ENCODE measurements at regions not wholly inside any gene's neighbourhood (a gene's known extent, or its start where the extent isn't known, plus 50 kb on each side); places are given as distances from the start of the nearest gene placed in this dataset.

DNA sequence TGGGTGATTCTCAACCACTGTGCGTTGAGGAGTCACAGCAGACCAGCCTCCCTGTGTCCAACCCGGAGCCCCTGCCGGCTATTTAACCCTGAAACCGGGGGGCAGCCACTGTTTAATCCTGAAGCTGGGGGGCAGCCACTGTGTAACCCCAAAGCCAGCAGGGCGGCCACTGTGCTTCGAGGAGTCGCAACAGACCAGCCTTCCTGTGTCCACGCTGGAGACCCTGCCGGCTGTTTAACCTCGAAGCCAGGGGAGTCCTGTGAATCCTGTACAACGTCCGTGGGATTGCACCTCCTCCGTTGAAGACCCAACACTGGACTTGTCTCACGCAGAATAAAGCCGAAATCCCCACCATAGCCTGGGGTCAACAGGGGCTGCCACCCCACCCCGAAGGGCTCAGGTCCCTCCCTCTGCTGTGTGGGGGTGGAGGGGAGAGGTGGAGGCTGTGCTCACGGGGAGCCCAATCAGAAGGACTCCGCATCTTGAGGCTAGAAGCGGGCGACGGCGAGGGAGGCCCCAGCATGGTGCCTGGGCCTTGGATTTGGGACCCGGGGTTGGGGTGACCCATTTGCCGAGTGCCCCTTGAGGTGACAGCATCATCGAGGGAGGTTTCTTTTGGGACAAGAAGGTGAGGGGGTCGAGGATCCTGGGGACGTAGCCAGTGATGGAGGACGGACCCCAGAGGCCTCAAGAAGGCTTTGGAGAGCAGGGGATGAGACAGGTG lies 94.9 kb downstream of the ADRA2C start:
- Mint-ChIP-seq H3K9me3 (no peaks in the 10 kb centered on the region), H3K4me1 (peaks cover 0 to 2% (median 0%) of the 10 kb centered on the region in 4 donors), H3K4me3 (no peak overlapping the region), H3K36me3 (no peaks in the 10 kb centered on the region), H3K27me3 (peaks cover 3 to 35% (median 8%) of the 10 kb centered on the region in 5 donors), H3K27ac (no peak overlapping the region)
- ATAC-seq (no peak), DNase-seq (peak in 1 of 10 donors; percentile 64)
- POLR2A ChIA-PET = no interaction called here

DNA sequence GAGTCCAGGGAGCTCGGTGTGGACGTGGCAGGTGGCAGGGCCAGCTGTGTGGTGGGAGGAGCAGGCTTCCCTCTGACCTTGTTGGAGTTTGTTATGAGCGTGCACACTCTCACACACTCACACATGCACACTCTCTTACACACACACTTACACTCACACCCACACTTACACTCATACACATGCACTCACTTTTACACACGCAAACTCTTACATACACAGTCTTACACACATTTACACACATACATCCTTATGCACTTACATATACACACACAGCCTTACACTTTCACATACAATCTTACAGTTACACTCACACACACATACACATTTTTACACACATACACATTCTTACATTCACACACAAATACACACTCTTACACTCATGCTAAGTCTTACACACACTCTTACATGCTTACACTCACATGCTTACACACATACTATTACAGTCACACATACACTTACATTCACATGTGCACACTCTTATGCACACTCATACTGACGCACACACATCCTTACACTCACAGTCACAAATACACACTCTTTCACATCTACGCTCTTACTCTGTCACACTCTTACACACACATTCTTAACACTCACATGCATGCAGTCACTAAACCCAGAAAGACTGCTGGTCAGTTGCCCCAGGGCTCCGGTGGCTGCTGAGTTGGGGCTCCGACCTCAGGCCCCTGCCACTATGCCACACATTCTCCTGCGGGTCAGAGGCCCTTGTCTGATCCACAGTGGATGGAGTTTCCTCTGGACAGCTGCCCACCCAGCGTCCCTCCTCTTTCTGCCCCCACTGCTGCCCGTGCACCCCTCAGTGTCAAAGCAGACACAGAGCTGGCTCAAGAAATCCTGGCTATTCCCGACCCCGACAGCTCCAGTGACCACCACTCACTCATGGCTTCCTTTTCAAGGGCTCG lies 95.8 kb downstream of the ADRA2C start:
- Mint-ChIP-seq H3K4me1 (peaks cover 0 to 2% (median 0%) of the 10 kb centered on the region in 4 donors), H3K27me3 (peaks cover 0 to 37% (median 9%) of the 10 kb centered on the region in 5 donors), H3K27ac (no peak overlapping the region), H3K4me3 (no peak overlapping the region), H3K9me3 (no peaks in the 10 kb centered on the region), H3K36me3 (no peaks in the 10 kb centered on the region)
- ATAC-seq (no peak), DNase-seq (no peak)
- POLR2A ChIA-PET = no interaction called here

DNA sequence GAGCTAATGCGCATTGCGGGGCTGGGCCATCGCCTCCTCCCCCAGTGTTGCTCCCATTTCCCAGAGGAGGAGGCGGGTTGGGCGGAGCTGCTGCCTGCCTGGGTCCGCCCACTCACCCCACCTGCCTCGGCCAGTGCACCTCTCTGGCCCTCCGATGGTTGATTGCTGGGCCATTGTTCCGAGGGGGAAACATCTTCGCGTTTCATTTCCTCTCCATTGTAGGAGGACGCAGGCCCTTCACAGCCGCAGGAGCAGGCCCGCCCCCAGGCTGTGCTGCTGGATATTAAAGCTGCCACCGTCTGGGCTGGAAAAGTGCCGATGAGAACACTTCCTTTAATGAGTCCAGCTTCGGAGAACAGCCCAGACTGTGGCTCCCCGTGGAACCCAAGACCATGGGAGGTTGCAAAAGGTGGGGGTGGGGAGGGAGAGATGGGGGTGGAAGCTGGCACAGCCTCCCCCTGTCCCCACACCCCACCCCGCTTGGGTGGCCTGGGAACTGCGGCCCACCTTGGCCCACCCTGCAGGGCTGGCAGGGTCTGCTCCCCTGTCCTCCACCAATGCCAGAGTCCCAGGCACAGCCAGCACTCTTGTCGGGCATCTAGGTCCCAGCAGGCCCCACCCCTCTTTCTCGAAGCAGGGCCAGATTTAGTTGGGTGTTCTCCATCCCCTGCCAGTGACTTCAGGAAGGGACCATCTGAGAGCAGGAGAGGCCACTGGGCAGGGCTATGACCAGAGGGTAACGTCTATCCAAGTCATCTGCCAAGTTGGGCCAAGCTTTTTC lies 96.6 kb downstream of the ADRA2C start:
- POLR2A ChIA-PET = no interaction called here
- DNase-seq (peak in 1 of 10 donors; percentile 43), ATAC-seq (no peak)
- Mint-ChIP-seq H3K4me1 (no peaks in the 10 kb centered on the region), H3K9me3 (no peaks in the 10 kb centered on the region), H3K27me3 (peaks cover 0 to 37% (median 9%) of the 10 kb centered on the region in 5 donors), H3K4me3 (no peak overlapping the region), H3K27ac (no peak overlapping the region), H3K36me3 (no peaks in the 10 kb centered on the region)

DNA sequence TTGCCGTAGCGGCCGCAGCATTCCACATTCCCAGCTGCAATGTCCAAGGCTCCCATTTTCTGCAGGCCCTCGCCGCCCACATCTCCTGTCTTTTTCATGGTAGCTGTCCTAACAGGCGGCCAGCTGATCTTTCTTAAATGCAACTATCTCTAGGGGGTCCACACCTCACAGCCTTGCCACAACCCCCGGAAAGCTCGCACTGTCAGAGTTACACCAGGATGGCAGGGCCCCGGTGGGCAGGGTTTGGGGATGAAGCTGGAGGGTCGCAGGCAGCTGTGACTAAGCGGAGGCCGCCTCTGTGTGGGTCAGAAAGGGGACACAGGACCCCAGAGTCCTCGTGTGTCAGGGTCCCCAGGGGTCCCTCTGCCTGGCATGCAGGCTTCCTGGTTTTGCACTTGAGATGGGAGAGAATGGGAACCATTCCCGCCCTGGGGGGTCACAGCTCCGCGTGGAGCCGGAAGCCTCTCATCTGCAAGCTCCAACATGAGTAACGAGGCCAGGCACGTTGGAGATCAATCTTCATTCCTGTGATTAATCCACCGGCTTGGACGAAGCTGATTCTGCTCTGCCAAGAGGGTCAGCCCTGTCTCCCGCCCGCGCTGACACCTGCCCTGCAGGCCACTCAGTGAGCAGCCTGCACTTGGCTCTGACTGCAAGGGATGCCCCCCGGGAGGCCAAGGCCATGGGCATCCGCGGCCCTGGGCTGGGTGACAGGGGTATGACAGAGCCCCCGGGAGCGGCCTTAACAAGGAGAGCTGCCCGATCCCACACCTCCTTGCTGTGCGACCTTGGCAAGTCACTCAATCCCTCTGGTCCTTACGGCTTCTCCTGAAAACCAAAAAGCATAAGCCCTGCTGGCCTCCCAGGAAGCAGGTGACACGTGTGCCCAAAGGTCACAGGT lies 97.9 kb downstream of the ADRA2C start:
- no peak overlapping the region for H3K4me3 Mint-ChIP-seq
- peak in 1 of 10 donors; percentile 45 for DNase-seq
- H3K36me3 Mint-ChIP-seq = no peaks in the 10 kb centered on the region
- POLR2A ChIA-PET = no interaction called here
- no peaks in the 10 kb centered on the region for H3K4me1 Mint-ChIP-seq
- no peak overlapping the region for H3K27ac Mint-ChIP-seq
- H3K27me3 Mint-ChIP-seq = peaks cover 4 to 41% (median 11%) of the 10 kb centered on the region in 5 donors
- H3K9me3 Mint-ChIP-seq = peaks cover 0 to 2% (median 0%) of the 10 kb centered on the region in 9 donors
- no peak for ATAC-seq

DNA sequence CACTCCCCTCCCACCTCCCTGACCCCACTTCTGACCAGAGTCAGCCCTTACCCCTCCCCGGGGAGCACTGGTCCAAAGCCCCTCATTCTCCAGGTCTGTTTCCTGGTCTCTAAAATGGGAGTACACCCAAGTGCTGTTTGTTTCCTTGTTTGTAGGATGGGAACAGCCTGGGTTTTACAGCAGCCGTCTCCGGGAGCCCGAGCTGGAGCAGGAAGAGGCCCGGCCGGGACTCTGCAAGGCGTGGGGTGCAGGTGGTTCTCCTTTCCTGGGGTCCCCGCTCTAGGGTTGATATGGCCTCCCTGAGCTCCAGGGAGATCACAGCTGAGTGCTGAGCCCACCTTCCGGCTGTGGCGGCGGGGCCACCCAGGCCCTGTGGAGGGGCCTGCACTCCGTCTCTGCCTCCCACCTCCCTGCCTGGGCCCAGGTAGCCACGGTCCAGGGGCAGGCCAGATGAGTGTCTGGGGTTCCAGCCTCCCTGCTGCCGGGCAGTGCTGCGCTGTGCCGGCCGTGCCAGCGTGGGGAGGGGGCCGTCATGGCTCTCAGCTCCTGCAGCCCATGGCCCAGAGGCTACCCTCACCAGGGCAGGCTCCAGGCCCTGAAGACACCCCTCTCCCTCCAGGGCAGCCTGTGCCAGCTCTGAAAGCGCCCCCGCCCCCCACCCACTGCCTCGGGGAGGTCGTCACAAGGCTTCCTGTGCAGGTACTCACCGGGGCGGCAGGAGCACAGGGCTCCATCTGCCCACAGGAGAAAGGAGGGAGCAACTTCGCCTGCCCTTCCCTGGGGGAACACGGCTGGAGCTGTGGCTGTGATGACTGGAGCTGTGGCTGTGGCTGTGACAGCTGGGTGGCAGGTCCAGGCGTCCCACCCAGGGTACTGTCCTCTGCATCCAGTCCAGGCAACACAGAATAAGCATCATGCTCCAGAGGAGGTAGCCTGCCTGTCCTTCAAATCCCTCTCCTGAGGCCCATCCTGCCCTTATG lies 98.8 kb downstream of the ADRA2C start:
- Mint-ChIP-seq H3K36me3 (no peaks in the 10 kb centered on the region), H3K4me1 (no peaks in the 10 kb centered on the region), H3K9me3 (peaks cover 0 to 2% (median 0%) of the 10 kb centered on the region in 9 donors), H3K4me3 (no peak overlapping the region), H3K27ac (no peak overlapping the region), H3K27me3 (peaks cover 4 to 44% (median 18%) of the 10 kb centered on the region in 5 donors)
- POLR2A ChIA-PET = interaction anchor here (0.7 kb wide), 1 partner anchor 682 kb away, joined by 9 read pairs; no protein-coding TSS in a partner anchor
- no peak for ATAC-seq
- peak in 1 of 10 donors; percentile 41 for DNase-seq

DNA sequence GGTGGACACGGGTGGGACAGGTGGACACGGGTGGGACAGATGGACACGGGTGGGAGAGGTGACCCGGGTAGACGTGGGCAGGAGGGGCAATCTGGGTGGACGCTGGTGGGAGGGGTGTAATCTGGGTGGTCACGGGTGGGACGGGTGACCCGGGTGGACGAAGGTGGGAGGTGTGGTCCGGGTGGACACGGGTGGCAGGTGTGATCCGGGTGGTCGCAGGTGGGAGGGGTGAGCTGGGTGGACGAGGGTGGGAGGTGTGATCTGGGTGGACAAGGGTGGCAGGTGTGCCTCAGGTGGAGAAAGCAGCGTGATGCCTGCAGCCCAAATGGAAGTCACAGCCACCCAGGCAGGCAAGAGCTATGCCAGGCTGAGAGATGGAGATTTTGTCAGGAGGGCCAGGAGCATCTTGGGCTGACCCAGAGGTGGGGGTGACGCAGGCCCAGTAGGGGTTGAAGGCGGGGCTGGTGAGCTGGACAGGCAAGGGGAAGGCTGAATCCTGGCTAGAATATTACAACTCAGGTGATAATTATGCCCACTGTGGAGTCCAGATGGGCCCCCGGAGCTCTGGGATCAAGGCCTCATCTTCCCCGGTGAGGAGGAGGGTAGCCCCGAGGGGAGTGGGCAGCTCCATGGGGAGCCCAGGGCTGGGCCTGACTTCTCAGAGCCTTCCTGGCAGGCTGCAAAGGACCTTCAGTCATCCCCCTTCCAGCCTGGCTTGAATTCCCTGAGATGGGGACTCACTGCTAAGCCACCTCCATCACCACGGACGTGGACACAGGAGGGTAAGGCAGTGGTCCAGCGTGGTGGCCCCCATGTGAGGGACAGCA lies 100.0 kb downstream of the ADRA2C start:
- Mint-ChIP-seq H3K4me1 (peaks cover 3 to 10% (median 4%) of the 10 kb centered on the region in 4 donors), H3K27ac (no peak overlapping the region), H3K27me3 (peaks cover 9 to 49% (median 30%) of the 10 kb centered on the region in 5 donors), H3K36me3 (peaks cover 0 to 5% (median 2%) of the 10 kb centered on the region in 3 donors), H3K4me3 (no peak overlapping the region), H3K9me3 (peaks cover 0 to 2% (median 0%) of the 10 kb centered on the region in 9 donors)
- DNase-seq (peak in 1 of 10 donors; percentile 50), ATAC-seq (no peak)
- POLR2A ChIA-PET = interaction anchor here (0.7 kb wide), 1 partner anchor 684 kb away, joined by 9 read pairs; no protein-coding TSS in a partner anchor

DNA sequence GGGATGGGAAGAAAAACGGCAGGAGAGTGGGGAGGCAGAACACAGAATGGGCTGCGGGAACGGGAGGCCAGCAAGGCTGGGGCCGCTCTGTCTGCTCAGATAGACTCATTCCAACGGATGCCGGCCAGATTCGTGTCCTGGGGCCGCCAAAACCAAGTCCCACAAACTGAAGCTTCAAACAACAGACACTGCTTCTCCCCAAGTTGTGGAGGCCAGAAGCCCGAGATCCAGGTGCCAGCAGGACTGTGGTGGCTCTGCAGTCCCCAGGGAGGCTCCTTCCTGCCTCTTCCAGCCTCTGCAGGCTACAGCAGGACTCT lies 100.6 kb downstream of the ADRA2C start:
- Mint-ChIP-seq H3K27ac (no peak overlapping the region), H3K36me3 (peaks cover 0 to 5% (median 2%) of the 10 kb centered on the region in 3 donors), H3K27me3 (peaks cover 9 to 52% (median 35%) of the 10 kb centered on the region in 5 donors), H3K4me1 (peaks cover 3 to 14% (median 6%) of the 10 kb centered on the region in 4 donors), H3K9me3 (peaks cover 0 to 2% (median 0%) of the 10 kb centered on the region in 9 donors), H3K4me3 (no peak overlapping the region)
- no peak for ATAC-seq
- POLR2A ChIA-PET = no interaction called here
- peak in 1 of 10 donors; percentile 55 for DNase-seq

DNA sequence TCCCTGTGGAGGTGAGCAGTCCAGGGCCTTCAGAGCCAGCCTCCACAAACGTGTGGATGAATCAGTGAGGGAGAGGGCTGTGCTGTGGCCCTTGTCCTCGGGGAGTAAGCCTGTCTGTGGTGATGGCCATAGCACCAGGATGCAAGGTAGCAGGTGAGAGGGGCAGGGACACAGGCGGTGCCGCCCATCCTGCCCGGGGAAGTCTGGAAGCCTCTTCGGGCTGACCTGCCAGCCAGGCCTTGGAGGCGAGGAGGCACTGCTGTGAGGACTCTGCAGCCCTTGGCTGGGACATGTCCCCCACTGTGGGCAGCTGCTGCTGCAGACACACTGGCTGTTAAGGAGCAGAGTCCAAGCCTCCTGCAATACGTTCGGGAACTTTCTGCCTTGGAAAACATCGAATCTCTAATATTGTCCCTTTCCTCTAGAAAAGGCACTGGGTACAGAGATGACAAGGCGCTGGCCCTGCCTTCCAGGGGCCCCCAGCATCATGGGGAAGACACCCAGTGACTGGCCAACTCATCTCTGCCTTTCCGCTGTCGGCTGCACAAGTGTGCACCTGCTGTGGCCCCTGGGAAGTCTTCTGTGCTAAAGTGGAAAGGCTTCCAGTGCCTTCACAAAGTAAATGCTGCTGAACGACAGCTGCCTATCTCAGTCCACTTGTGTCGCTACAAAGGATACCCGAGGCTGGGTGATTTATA lies 101.4 kb downstream of the ADRA2C start:
- Mint-ChIP-seq H3K27ac (no peak overlapping the region), H3K9me3 (peaks cover 0 to 2% (median 0%) of the 10 kb centered on the region in 9 donors), H3K4me3 (no peak overlapping the region), H3K36me3 (peaks cover 0 to 5% (median 2%) of the 10 kb centered on the region in 3 donors), H3K4me1 (peaks cover 3 to 14% (median 7%) of the 10 kb centered on the region in 4 donors), H3K27me3 (peaks cover 9 to 58% (median 38%) of the 10 kb centered on the region in 5 donors)
- ATAC-seq = no peak
- POLR2A ChIA-PET = no interaction called here
- DNase-seq = no peak

DNA sequence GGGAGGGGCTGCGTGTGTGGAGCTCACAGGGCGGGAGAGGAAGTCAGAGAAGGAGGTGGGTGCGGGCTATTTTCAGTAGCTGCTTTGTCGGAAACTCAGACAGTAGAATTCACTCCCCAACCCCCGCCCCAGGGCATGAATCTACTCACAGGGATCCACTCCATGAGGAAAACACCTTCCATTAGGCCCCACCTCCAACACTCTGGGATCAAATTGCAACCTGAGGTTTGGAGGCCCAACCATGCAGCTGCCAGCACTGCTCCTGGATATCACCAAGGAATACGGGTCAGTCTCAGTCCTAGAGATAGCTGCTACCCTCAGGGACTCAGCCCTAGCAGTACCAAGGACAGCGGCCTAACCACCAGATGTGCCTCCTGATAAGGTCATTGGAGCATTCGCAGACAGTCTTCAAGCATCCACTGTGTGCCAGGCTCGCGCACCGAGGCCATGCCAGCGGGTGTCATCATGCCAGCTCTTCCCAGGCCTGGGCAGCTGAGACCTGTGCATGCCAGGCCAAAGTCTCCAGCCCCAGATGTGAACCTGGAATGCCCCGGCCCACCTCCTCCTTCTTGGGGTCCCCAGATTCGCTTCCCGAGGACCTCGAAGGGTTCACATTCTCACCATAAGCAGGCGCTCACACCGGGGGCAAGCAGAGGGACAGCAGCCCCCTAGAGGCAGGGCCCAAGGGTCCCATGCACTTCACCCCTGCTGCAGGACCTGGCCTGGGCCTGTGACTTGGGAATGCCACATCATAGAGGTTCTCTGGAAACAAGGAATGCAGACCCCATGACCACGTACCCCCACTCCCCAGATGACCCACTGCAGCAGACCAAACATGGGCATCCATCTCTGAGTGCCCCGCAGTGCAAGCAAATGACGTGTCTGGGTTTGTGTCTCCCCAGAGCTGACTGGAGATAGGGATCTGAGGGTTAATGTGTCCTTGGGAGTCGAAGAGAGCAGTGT lies 102.3 kb downstream of the ADRA2C start:
- POLR2A ChIA-PET = no interaction called here

More for the DNA sequence above, 102.3 kb downstream of the ADRA2C start:
- peaks cover 6 to 14% (median 10%) of the 10 kb centered on the region in 4 donors for H3K4me1 Mint-ChIP-seq
- ATAC-seq (no peak), DNase-seq (no peak)
- H3K4me3 Mint-ChIP-seq = no peak overlapping the region
- H3K36me3 Mint-ChIP-seq = peaks cover 0 to 5% (median 2%) of the 10 kb centered on the region in 3 donors
- H3K27ac Mint-ChIP-seq = peak overlapping the region in 1 of 10 donors; percentile 49
- H3K9me3 Mint-ChIP-seq = peaks cover 0 to 2% (median 0%) of the 10 kb centered on the region in 9 donors
- peaks cover 14 to 59% (median 45%) of the 10 kb centered on the region in 5 donors for H3K27me3 Mint-ChIP-seq
